ENCODE measurements at regions not wholly inside any gene's neighbourhood (a gene's known extent, or its start where the extent isn't known, plus 50 kb on each side); places are given as distances from the start of the nearest gene placed in this dataset.

- H3K79me1 ChIP-seq (ENCODE audit: insufficient read depth, low read depth, low read length, poor library complexity, severe bottlenecking), result no peaks in the 10 kb centered on the region
- H2BK12ac ChIP-seq (ENCODE audit: insufficient read length, low read depth, low read length), result no peak overlapping the region
- H3K4me1 ChIP-seq (ENCODE audit: insufficient read depth, low read length), result no peaks in the 10 kb centered on the region
- H3K9me3 ChIP-seq (ENCODE audit: control insufficient read depth, low read depth, low read length), result no peaks in the 10 kb centered on the region
- peaks cover under 1% of the 10 kb centered on the region in 2 experiments; a peak in 2 of 5 replicates for H3K9me3 Mint-ChIP-seq
- no peaks in the 10 kb centered on the region for H3K27me3 ChIP-seq (ENCODE audit: insufficient read depth, low read length)
- H2BK15ac ChIP-seq (ENCODE audit: low read depth, low read length), result no peak overlapping the region
- no peak overlapping the region for H4K5ac ChIP-seq (ENCODE audit: insufficient read length, low read depth, low read length)
- H3K36me3 Mint-ChIP-seq (ENCODE audit: insufficient read depth in 1 of 3, low read depth in 3 of 3), result peaks cover 0 to 2% (median 0%) of the 10 kb centered on the region in 3 experiments; a peak in 2 of 7 replicates
- H3K23ac ChIP-seq (ENCODE audit: insufficient read length, low read depth, low read length), result no peak overlapping the region
- no peaks in the 10 kb centered on the region; a peak in 1 of 4 replicates for H3K4me1 Mint-ChIP-seq
- H2BK20ac ChIP-seq (ENCODE audit: low read depth, low read length, poor library complexity, severe bottlenecking), result no peak overlapping the region
- no peak overlapping the region for H4K91ac ChIP-seq (ENCODE audit: insufficient read length, low read depth, low read length)
- no peak overlapping the region for H3K4me2 ChIP-seq (ENCODE audit: insufficient read depth, insufficient read length, low read length)
- H3K23me2 ChIP-seq (ENCODE audit: insufficient read length, low read depth, low read length, poor library complexity, severe bottlenecking), result no peaks in the 10 kb centered on the region
- H2AFZ ChIP-seq (ENCODE audit: low read length), result no peak overlapping the region
- no peak overlapping the region for H3K4me3 Mint-ChIP-seq
- H3K56ac ChIP-seq (ENCODE audit: insufficient read length, low read depth, low read length), result no peak overlapping the region
- no peak overlapping the region for H3K9ac ChIP-seq (ENCODE audit: extremely low read depth, insufficient read length, low read length)
- no peak overlapping the region for H2AK5ac ChIP-seq (ENCODE audit: insufficient read length, low read length)
- no peak overlapping the region for H3K4ac ChIP-seq (ENCODE audit: low read depth, low read length)
- no peaks in the 10 kb centered on the region for H3K79me2 ChIP-seq (ENCODE audit: insufficient read depth, low read length)
- no peak overlapping the region for H3T11ph ChIP-seq (ENCODE audit: low read length)
- H3K27me3 Mint-ChIP-seq (ENCODE audit: low read depth), result no peaks in the 10 kb centered on the region
- H3K27ac Mint-ChIP-seq, result no peak overlapping the region
- DNase-seq, result no peak
- no peak for TF ChIP-seq CTCF (conservative IDR thresholded peaks at IDR 0.05)
- H4K8ac ChIP-seq (replicated peaks; ENCODE audit: insufficient read length, low read depth, low read length), result no peak overlapping the region
- no peak overlapping the region for H3K14ac ChIP-seq (ENCODE audit: insufficient read depth, low read length)
- H3K18ac ChIP-seq (ENCODE audit: insufficient read length, low read depth, low read length), result no peak overlapping the region
- H2BK5ac ChIP-seq (ENCODE audit: insufficient read length, low read length), result no peak overlapping the region
- no peaks in the 10 kb centered on the region for H4K20me1 ChIP-seq (ENCODE audit: control insufficient read depth, insufficient read depth, insufficient read length)
- H3K27ac ChIP-seq (ENCODE audit: insufficient read length, low read depth, low read length), result no peak overlapping the region
- H2BK120ac ChIP-seq (ENCODE audit: low read depth, low read length, poor library complexity, severe bottlenecking), result no peak overlapping the region
Measured at GRCh38 chr4:133903029-133903428, 298.6 kb downstream of the PABPC4L start.

Measured in H9 (cell line).